ENCODE measurements at regions not wholly inside any gene's neighbourhood (a gene's known extent, or its start where the extent isn't known, plus 50 kb on each side); places are given as distances from the start of the nearest gene placed in this dataset.
"Not testable (repeated sequence)": the region's sequence is repeated elsewhere in the genome, so short reads cannot be mapped to it uniquely, and the experiment has no call there.

- TF ChIP-seq CTCF (IDR thresholded peaks at IDR 0.05; ENCODE audit: borderline replicate concordance, extremely low read depth, low read length, poor library complexity, severe bottlenecking) (no peak), EZH2 (IDR thresholded peaks at IDR 0.05; ENCODE audit: borderline replicate concordance, low read depth, low read length, severe bottlenecking) (no peak)
- no peak overlapping the region for H3K27ac ChIP-seq (ENCODE audit: low read length)
- no peak overlapping the region for H3K4me2 ChIP-seq (ENCODE audit: insufficient read depth, low read length)
- 0 out of 2 replicates have a peak, but pooled peaks cover under 1% of the 10 kb centered on the region for H3K36me3 ChIP-seq (ENCODE audit: insufficient read depth, low read length)
- no peak for ATAC-seq (ENCODE audit: insufficient read depth, low read depth)
- no peak for DNase-seq
- H3K4me3 ChIP-seq (ENCODE audit: low read depth in 1 of 2, low read length in 2 of 2), result no peak overlapping the region
- no peaks in the 10 kb centered on the region for H3K27me3 ChIP-seq (ENCODE audit: insufficient read depth, low read length, poor library complexity)
- H2AFZ ChIP-seq (ENCODE audit: low read depth, low read length), result no peak overlapping the region
- H3K9ac ChIP-seq (ENCODE audit: low read depth, low read length), result no peak overlapping the region
- no peaks in the 10 kb centered on the region for H4K20me1 ChIP-seq (ENCODE audit: insufficient read depth, low read length)
- H3K9me3 ChIP-seq (ENCODE audit: insufficient read depth, low read length, severe bottlenecking), result no peaks in the 10 kb centered on the region
- H3K79me2 ChIP-seq (ENCODE audit: insufficient read depth, low read length), result no peaks in the 10 kb centered on the region
- no peaks in the 10 kb centered on the region for H3K4me1 ChIP-seq (ENCODE audit: insufficient read depth, low read length)
These were observed 103.4 kb downstream of the VCY start for GRCh38 chrY:13882829-13883228.

- not testable (repeated sequence) for ATAC-seq (ENCODE audit: insufficient read depth, low read depth)
These were observed 92.2 kb downstream of the VCY start for GRCh38 chrY:13894028-13894427.

GRCh38 chrY:13907736-13908135 is 78.5 kb downstream of the VCY start:
- no peak for DNase-seq
- Histone ChIP-seq H2AFZ (ENCODE audit: low read depth, low read length) (no peak overlapping the region), H3K9me3 (ENCODE audit: insufficient read depth, low read length, severe bottlenecking) (no peaks in the 10 kb centered on the region), H3K27ac (ENCODE audit: low read length) (no peak overlapping the region), H3K27me3 (ENCODE audit: insufficient read depth, low read length, poor library complexity) (no peaks in the 10 kb centered on the region), H3K9ac (ENCODE audit: low read depth, low read length) (no peak overlapping the region), H3K4me2 (ENCODE audit: insufficient read depth, low read length) (no peak overlapping the region), H4K20me1 (ENCODE audit: insufficient read depth, low read length) (no peaks in the 10 kb centered on the region), H3K79me2 (ENCODE audit: insufficient read depth, low read length) (no peaks in the 10 kb centered on the region), H3K4me3 (ENCODE audit: low read depth in 1 of 2, low read length in 2 of 2) (no peak overlapping the region), H3K36me3 (ENCODE audit: insufficient read depth, low read length) (peaks cover 5% of the 10 kb centered on the region; the same call in 1 of the 2 replicates), H3K4me1 (ENCODE audit: insufficient read depth, low read length) (no peaks in the 10 kb centered on the region)
- no peak for ATAC-seq (ENCODE audit: insufficient read depth, low read depth)
- TF ChIP-seq EZH2 (IDR thresholded peaks at IDR 0.05; ENCODE audit: borderline replicate concordance, low read depth, low read length, severe bottlenecking), result no peak
- no peak for TF ChIP-seq CTCF (IDR thresholded peaks at IDR 0.05; ENCODE audit: borderline replicate concordance, extremely low read depth, low read length, poor library complexity, severe bottlenecking)

More at GRCh38 chrY:13894028-13894427, 92.2 kb downstream of the VCY start:
- not testable (repeated sequence) for H3K9me3 ChIP-seq (ENCODE audit: insufficient read depth, low read length, severe bottlenecking); H3K9ac ChIP-seq (ENCODE audit: low read depth, low read length); H3K36me3 ChIP-seq (ENCODE audit: insufficient read depth, low read length); H3K27ac ChIP-seq (ENCODE audit: low read length); H3K4me2 ChIP-seq (ENCODE audit: insufficient read depth, low read length); H3K4me1 ChIP-seq (ENCODE audit: insufficient read depth, low read length); DNase-seq; H3K27me3 ChIP-seq (ENCODE audit: insufficient read depth, low read length, poor library complexity); H3K79me2 ChIP-seq (ENCODE audit: insufficient read depth, low read length); H4K20me1 ChIP-seq (ENCODE audit: insufficient read depth, low read length); H3K4me3 ChIP-seq (ENCODE audit: low read depth in 1 of 2, low read length in 2 of 2); H2AFZ ChIP-seq (ENCODE audit: low read depth, low read length)

- H3K27me3 ChIP-seq (ENCODE audit: insufficient read depth, low read length, poor library complexity); H3K4me2 ChIP-seq (ENCODE audit: insufficient read depth, low read length); H3K4me1 ChIP-seq (ENCODE audit: insufficient read depth, low read length); H3K9ac ChIP-seq (ENCODE audit: low read depth, low read length); H2AFZ ChIP-seq (ENCODE audit: low read depth, low read length); H3K9me3 ChIP-seq (ENCODE audit: insufficient read depth, low read length, severe bottlenecking); ATAC-seq (ENCODE audit: insufficient read depth, low read depth); H4K20me1 ChIP-seq (ENCODE audit: insufficient read depth, low read length); H3K36me3 ChIP-seq (ENCODE audit: insufficient read depth, low read length); H3K4me3 ChIP-seq (ENCODE audit: low read depth in 1 of 2, low read length in 2 of 2); DNase-seq; H3K27ac ChIP-seq (ENCODE audit: low read length); H3K79me2 ChIP-seq (ENCODE audit: insufficient read depth, low read length): not testable (repeated sequence)
These were observed 55.8 kb downstream of the VCY start for GRCh38 chrY:13930436-13930835.

Measured in DND-41 (cell line).